ENCODE measurements at regions not wholly inside any gene's neighbourhood (a gene's known extent, or its start where the extent isn't known, plus 50 kb on each side); places are given as distances from the start of the nearest gene placed in this dataset.

DNA sequence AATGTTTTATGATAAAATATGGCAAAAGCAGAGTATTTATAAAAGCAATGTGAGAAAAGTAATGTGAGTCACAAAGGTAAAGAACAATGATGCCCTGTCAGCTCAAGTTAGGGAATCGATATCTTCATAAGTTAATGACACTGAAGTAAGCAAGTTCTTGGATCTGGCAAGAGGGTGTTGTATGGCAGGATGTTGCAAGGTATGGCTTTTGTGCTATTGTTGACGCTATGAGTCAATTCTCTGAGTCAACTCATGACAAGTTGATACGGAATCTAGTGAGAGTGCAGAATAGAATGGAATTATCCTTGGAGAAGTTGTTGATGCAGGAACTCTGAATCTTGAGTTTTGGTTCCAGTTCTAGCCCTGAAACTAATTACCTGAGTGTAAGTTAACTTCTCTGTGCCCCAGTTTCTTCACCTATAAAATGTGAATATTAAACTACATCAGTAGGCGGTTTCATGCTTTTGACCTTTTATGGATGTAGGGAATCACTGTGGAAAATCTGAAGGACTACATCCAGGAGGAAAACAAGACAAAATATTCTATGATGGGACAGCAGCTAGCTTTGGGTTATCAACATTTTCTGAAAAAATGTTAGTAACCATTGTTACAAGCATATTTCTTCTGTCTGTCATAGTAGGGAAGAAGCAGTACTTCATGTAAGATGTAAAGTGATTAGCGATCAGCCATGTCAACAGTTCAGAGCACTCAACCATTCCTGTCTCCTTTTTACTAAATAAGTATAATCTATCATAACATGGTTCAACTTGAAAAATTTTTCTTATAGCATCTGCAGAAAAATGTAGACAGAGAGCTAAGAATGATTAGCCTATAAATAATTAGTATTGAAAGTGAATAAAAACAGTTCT lies 96.9 kb downstream of the ATP6V1G3 start:
- TF ChIP-seq, protein P1, sequence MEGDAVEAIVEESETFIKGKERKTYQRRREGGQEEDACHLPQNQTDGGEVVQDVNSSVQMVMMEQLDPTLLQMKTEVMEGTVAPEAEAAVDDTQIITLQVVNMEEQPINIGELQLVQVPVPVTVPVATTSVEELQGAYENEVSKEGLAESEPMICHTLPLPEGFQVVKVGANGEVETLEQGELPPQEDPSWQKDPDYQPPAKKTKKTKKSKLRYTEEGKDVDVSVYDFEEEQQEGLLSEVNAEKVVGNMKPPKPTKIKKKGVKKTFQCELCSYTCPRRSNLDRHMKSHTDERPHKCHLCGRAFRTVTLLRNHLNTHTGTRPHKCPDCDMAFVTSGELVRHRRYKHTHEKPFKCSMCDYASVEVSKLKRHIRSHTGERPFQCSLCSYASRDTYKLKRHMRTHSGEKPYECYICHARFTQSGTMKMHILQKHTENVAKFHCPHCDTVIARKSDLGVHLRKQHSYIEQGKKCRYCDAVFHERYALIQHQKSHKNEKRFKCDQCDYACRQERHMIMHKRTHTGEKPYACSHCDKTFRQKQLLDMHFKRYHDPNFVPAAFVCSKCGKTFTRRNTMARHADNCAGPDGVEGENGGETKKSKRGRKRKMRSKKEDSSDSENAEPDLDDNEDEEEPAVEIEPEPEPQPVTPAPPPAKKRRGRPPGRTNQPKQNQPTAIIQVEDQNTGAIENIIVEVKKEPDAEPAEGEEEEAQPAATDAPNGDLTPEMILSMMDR (IDR thresholded peaks at IDR 0.05; ENCODE audit: poor library complexity, severe bottlenecking): no peak
- no peak for TF ChIP-seq SMC3 (conservative IDR thresholded peaks at IDR 0.05; ENCODE audit: poor library complexity)
- TF ChIP-seq, protein P2, sequence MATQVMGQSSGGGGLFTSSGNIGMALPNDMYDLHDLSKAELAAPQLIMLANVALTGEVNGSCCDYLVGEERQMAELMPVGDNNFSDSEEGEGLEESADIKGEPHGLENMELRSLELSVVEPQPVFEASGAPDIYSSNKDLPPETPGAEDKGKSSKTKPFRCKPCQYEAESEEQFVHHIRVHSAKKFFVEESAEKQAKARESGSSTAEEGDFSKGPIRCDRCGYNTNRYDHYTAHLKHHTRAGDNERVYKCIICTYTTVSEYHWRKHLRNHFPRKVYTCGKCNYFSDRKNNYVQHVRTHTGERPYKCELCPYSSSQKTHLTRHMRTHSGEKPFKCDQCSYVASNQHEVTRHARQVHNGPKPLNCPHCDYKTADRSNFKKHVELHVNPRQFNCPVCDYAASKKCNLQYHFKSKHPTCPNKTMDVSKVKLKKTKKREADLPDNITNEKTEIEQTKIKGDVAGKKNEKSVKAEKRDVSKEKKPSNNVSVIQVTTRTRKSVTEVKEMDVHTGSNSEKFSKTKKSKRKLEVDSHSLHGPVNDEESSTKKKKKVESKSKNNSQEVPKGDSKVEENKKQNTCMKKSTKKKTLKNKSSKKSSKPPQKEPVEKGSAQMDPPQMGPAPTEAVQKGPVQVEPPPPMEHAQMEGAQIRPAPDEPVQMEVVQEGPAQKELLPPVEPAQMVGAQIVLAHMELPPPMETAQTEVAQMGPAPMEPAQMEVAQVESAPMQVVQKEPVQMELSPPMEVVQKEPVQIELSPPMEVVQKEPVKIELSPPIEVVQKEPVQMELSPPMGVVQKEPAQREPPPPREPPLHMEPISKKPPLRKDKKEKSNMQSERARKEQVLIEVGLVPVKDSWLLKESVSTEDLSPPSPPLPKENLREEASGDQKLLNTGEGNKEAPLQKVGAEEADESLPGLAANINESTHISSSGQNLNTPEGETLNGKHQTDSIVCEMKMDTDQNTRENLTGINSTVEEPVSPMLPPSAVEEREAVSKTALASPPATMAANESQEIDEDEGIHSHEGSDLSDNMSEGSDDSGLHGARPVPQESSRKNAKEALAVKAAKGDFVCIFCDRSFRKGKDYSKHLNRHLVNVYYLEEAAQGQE (IDR thresholded peaks at IDR 0.05; ENCODE audit: borderline replicate concordance): no peak
- TF ChIP-seq EP300 (conservative IDR thresholded peaks at IDR 0.05; ENCODE audit: poor library complexity, severe bottlenecking): no peak
- no peak for TF ChIP-seq EZH2 (IDR thresholded peaks at IDR 0.05; ENCODE audit: borderline replicate concordance, insufficient read depth, low read length, poor library complexity, severe bottlenecking)
- TF ChIP-seq RAD21 (conservative IDR thresholded peaks at IDR 0.05): no peak
- TF ChIP-seq TAF1 (IDR thresholded peaks at IDR 0.05; ENCODE audit: low read depth): no peak
